HG03025 (cell line): ENCODE measurements at regions not wholly inside any gene's neighbourhood (a gene's known extent, or its start where the extent isn't known, plus 50 kb on each side); places are given as distances from the start of the nearest gene placed in this dataset.

Experiments used
- ATAC-seq: cut with Tn5 transposase; IDR thresholded peaks from one replicate; pipeline ENCODE4 v1.9.1; 2021; ENCODE audit warnings: mild to moderate bottlenecking, moderate library complexity; ENCODE audit not compliant: unreplicated experiment, low FRiP score

- ATAC-seq = no peak
Observed at GRCh38 chr15:60204131-60204885, 193.5 kb downstream of the ANXA2 start.

DNA sequence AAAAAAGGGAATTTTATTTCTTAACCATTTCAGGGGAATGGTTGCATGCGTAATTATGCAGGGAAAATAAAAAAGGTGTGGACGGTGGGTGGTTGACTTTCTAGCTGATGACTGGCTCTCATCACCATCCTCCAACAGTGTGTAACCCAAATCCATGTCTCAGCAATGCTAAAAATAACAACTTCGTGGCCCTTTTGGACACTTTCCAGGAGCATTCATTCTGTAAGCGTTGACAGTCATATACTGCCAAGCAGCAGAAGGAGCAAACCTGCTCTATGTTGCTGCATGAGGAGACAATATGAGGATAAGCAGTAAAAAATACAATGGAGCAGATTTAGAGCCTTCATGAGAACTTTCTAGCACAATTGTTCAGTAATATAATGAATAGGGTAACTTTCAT lies 189.1 kb downstream of the ANXA2 start:
- no peak for ATAC-seq

- ATAC-seq = no peak
Observed at GRCh38 chr15:60212536-60212935, 185.2 kb downstream of the ANXA2 start.

- ATAC-seq = no peak
Observed at GRCh38 chr15:60213377-60214000, 184.3 kb downstream of the ANXA2 start.

DNA sequence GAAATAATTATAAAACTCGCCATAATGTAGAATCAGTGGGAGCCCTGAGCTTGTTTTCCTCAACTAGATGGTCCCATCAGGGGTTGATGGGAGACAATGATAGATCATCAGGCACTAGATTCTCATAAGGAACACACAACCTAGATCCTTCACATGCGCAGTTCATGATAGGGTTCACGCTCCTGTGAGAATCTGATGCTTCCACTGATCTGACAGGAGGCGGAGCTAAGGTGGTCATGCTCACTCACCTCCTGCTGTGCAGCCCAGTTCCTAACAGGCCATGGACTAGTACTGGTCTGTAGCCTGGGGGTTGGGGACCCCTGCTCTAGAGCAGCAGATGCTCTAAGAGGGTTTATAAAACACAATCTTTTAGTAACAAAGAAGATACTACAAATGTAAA lies 183.6 kb downstream of the ANXA2 start:
- no peak for ATAC-seq

DNA sequence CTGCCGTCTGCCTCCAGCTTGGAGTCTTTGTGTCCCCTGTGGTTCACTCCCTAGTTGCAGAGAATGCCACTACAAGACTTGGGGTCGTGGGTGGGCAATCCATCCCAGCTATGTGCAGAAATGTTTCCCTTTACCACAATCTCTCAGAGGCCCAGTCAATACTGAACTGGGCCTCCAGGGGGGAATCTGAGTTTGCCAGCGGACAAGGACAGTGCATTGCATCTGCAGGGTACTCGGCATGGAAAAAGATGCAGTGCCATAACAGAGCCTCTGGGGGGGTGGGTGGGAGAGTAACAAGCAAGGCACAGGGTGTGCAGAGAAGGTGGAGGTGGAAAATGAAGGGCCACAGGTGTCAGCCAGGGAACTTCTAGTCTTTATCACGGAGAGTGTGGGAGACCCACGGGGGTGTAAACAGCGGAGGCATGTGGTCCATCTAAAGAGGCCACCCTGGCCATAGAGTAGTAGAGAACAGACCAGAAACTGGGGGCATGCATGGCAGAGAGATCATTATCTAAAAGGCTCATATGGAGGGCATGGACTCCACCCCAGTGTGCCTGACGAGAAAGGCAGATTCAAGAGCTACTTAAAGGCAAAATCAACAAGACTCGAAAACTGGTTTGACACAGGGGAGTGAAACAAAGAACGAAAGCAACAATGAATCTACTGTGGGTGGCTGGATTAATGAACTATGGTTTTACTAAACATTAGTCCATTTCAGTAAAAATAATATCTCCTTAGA lies 182.4 kb downstream of the ANXA2 start:
- ATAC-seq = no peak

DNA sequence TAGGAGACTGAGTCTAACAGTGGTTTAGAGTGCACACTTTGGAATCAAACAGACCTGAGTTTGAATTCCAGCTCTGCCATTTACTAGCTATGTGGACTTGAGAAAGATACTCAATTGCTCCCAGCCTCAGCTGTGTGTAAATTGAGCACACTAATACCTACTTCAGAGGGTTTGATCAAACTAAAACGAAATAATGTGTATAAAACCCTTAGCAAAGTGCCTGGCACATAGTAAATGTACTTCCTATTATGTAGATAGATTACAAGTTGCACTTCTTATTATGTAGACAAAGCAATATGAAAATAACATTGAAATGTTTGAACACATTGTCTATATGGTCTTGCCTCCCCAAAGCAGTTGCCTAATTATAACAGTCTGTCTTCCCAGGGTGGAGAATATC lies 180.6 kb downstream of the ANXA2 start:
- no peak for ATAC-seq

DNA sequence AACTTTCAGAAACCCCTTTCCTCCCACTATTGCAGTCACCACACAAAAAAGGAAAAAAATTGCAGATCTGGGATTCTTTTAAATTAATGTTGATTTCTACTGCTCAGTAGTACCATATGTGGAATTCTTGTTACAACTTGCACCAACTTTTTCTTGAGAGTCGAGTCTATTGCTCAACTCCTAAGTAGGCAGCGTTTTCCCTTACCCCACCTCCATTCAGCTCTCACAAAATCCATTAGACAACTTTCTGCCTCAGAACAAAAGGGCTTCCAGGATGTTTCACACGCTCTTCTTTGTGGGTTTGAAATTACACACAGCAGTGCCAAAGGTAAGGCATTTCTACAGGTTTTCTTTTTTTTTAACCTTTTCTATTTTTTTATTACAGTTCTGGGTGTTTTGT lies 179.5 kb downstream of the ANXA2 start:
- no peak for ATAC-seq

DNA sequence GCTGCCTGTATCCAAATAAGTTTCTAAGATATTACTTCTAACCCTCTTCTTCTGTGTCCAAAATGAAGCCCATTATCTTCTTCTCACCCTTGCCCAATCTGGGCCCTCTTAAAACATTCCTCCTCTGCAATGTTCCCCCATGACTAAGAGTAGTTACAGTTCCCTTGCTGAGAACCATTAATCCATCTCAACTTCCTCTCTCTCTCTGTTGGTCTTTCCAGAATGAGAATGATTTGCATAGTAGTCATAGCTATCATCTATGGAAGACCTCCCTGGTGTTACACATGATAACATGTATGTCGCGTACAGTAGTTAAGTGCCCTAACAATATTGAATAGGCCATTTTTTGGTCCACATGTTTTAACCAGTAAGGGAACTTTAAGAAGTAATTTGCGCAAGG lies 177.9 kb downstream of the ANXA2 start:
- ATAC-seq = no peak

- ATAC-seq = no peak
Observed at GRCh38 chr15:60221356-60221755, 176.4 kb downstream of the ANXA2 start.

GRCh38 chr15:60222404-60222803 lies 175.4 kb downstream of the ANXA2 start:
- ATAC-seq = no peak

GRCh38 chr15:60223176-60223575 lies 174.6 kb downstream of the ANXA2 start:
- ATAC-seq = no peak

DNA sequence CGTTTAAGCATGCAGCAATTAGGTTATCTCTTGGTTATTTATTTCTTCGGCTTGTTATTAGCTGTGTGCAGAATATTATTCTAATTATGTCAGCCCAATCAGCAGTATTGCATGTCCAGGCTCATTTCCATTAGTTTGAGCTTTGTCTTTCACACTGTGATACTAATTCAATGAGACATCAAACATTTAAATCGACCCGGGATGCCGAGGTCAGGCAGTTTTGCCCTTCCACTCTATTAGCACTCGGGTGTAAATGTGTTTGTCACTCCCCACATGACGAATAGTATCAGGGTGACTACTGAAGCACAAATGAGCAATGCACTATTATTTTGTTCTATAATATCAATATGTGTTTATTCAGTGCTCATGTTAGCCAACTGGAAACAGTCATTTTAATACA lies 170.9 kb downstream of the ANXA2 start:
- ATAC-seq = no peak

GRCh38 chr15:60228101-60228500 lies 169.7 kb downstream of the ANXA2 start:
- ATAC-seq = no peak

GRCh38 chr15:60228619-60229018 lies 169.2 kb downstream of the ANXA2 start:
- no peak for ATAC-seq

DNA sequence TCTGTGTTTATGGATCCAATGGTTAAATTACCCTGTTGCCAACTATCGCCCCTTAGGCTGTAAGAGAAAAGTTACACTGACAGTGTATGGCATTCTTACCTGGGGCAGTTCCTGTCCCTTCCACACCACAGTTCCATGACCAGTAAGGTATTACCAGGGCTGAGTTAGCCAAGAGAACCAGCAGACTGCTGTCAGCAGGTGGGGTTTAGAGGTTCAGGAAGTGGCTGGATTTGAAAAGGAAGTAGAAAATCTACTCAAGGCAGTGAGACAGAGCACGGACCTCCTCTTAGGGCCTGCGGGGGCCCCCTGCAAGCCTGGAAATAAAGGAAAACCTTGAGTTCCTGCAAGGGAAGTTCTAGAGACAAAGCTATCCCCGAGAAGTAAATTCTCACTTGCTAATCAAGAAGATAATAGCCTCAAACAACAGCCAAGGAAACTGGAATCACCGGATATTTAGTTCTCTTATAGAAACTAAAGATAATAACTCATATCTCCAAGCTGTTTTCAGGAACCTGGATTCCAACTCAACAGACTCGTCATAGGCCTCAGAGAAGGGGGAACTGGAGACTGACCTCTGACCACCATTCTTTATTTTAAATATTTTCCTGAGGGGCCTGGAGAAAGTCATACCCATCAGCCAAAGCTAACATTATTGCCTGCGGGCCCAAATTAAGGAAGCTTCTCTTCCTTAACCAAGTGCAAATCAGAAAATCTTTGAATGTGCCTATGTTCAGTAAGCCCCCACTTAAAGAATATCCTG lies 161.7 kb downstream of the ANXA2 start:
- no peak for ATAC-seq

GRCh38 chr15:60237446-60237845 lies 160.3 kb downstream of the ANXA2 start:
- ATAC-seq = no peak

- ATAC-seq = no peak
Observed at GRCh38 chr15:60243769-60244168, 154.0 kb downstream of the ANXA2 start.

GRCh38 chr15:60244813-60245212 lies 153.0 kb downstream of the ANXA2 start:
- no peak for ATAC-seq

DNA sequence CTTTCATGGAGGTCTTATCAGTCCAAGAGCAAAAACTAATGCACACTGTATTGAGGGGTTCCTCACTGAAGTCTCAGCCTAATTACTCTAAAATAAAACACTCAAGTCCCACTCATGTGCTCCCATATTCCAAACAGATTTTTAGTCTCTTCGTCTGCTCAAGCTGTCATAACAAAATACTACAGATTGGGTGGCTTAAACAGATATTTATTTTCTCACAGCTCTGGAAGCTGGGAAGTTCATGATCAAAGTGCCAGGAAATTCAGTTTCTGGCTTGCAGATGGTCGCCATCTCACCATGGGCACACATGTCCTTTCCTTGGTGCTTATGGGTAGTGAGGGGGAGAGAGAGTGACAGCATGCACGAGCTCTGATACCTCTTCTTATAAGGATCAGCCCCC lies 147.5 kb downstream of the ANXA2 start:
- no peak for ATAC-seq
